Ramos (cell line): ENCODE measurements at regions not wholly inside any gene's neighbourhood (a gene's known extent, or its start where the extent isn't known, plus 50 kb on each side); places are given as distances from the start of the nearest gene placed in this dataset.

Experiments used
- in situ Hi-C: fragments of 300-500 bp; cut with MboI; formaldehyde crosslinking; loops from one replicate; pipeline ENCODE4 v1.14.3; 2022; ENCODE audit warnings: low sequenced_read_pairs; ENCODE audit not compliant: unreplicated experiment

DNA sequence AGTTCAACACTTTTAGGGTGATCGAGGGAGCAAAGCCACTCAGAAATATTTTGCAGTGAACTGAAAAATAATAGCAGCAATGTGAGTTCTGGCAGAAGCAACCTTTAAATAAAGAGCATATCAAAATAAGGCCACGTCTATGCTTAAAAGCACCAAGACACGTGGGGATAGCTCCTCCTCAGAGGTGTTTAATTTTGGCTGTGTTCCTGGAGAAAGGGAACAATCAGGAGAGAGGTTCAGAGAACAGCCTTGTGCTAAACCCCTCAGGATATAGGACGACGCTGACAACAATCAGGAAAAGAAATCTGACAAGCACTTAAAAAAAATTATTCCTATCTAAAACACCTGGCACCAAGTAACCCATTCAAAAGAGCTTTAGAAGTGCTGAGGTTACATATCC, 471.9 kb upstream of the CELF2 start:
- in situ Hi-C loops, result no loop called here

DNA sequence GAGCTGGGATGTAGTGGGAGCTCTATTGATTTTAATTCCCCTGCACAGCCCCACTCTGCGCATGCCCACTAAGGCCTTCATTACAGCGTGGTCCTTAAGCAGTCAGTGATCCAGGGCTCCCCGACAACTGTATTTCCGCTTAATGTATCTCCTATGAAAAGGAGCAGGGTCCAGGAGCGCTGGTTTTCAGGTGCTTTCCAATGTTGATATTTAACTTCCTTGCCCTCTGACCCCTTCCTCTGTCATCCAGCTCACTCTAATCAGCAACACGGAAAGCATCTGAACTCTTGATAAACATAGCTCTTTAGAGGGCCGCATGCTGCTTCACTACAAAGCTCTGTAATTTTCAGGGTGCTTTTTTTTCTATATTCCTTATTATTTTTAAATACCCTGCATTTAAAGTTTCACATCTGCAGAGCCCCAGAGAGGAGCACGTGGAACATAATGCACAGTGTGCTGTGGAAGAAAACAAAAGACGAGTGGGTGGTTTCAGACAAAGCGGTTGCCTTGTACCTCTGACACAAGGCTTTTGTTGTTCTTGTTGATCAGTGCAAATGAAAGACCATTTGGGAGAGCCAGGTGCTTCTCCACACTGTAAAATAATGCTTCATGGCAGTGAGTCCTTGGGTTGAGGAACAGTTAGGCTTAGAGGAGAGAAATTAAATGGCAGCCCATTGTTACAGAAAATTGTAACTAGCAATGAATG, 465.9 kb upstream of the CELF2 start:
- in situ Hi-C loops, result no loop called here

DNA sequence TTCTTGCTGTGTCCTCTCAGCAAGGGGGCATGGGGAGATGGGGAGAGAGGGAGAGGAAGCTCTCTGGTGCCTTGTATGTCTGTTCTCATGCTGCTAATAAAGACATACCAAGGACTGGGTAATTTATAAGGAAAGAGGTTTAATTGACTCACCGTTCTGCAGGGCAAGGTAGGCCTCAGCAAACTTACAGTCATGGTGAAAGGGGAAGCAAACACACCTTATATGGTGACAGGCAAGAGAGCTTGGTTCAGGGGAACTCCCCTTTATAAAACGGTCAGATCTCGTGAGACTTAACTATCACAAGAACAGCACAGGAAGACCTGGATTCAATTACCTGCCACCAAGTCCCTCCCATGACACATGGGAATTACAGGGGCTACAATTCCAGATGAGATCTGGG, 464.7 kb upstream of the CELF2 start:
- in situ Hi-C loops, result no loop called here

DNA sequence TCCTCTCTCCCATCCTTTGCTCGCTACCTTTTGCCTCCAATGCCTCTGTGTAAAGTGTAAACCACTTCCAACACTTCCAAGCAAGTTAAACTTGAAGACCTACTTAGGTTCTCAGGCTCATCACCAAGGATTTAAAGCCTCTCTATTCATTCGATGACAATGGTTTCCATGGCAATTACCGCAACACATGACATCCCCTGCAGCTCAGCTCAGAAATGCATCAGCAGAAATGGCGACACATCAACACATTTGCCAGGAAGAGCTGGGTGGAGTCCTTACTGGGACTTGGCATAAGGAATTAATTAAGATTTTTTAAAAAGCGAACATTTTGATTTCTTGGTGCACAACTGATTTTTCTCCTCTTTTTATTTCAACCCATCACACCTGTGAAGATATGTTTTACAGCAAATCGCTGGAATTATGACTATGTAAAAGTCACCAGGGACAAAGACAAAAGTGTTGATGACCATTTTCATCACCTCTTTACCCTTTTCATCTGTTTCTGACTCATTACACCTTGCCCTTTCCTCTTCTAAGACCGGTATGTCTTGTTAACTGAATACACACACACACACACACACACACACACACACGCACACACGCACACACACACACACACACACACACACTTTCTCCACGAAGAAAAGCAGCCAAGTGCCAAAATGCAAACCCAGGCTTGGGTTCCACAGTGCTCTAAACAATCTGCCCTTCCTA, 453.4 kb upstream of the CELF2 start:
- in situ Hi-C loops, result no loop called here

DNA sequence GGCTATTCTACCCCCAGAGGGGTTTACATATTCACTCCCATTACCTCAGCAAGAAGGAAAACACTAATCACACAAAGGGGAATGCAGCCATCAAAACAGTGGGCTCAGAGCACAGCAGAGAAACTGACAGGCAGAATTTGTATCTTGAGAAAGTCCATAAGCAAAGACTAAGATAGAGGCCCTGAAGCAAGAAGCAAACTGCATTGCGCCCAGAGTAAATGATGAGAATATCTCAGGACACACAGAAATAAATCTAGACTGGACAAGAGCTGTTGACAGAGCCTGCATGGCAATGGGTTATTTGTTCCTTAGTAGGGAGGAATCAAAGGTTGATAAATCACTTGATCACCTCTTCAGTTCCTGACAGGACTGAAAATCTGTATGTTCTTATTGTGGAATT, 440.7 kb upstream of the CELF2 start:
- in situ Hi-C loops, result no loop called here

DNA sequence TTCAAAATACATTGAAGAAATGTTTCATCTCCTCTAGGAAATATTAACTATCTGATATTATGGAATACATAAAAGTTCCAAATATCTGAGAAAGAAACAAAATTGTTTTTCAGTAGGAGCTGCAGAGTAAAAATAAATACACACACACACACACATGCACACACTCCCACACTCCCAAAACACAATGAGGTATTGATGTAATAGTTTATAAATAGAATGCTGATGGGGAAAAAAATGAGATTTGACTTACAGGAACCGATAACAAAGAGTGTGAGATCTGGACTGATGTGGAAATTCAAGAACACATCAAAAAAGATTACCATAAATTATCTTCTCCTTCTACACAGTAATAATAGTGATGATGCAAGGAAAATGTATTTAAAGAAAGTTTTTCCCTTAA, 438.0 kb upstream of the CELF2 start:
- in situ Hi-C loops, result no loop called here

GRCh38 chr10:10584161-10584560, 433.5 kb upstream of the CELF2 start:
- in situ Hi-C loops, result no loop called here

DNA sequence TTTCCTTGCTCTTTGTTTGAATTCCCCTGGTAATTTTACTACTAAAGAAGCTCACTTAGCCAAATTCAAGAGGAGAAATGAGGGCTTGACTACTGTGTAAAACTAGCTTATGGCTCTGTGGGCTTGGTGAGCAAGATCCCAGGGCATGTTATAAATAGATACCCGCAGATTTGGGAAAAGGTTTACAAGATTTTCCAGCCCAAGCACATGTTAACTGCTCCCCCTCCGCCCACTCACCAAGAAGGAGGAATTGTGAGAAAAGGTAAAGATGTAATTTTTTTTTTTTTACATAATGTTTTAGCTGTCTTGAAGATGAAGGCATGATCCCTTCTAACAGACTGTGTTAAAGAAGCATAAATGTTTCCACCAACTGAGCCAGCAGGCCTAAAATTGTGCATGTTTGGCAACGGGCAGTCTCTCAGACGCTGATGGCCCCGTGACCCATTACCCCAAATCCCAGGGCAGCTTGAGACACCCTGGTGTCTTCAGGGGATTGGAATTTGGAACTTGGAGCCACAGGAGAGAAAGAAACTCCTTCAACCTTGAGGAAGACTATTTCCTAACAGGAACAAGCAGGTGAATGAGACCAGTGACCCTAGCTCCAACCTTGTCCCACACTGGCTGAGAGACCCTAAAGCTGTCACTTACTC, 429.8 kb upstream of the CELF2 start:
- in situ Hi-C loops, result no loop called here

- in situ Hi-C loops, result no loop called here
These were observed 427.9 kb upstream of the CELF2 start for GRCh38 chr10:10589540-10590303.

GRCh38 chr10:10591715-10592341, 425.8 kb upstream of the CELF2 start:
- in situ Hi-C loops, result no loop called here

- in situ Hi-C loops, result no loop called here
These were observed 421.4 kb upstream of the CELF2 start for GRCh38 chr10:10596256-10596655.

DNA sequence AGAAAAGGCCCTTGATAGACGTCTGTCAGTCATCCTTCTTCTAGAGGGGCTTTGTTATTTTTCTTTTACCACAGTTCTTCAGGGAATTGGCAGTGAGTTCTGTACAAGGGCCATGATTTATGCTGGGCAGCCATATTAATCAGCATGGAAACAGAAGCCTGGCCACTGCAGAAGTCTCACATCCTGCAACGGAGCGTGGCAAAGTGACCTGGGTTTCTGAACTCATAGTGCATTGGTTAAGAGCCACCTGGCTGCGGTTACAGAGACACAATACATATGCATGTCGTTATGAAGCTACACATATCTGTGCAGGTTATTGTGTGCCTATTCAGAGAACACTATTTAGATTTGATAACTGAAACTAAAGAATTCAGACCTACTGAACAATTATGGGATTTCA, 419.4 kb upstream of the CELF2 start:
- in situ Hi-C loops, result no loop called here

DNA sequence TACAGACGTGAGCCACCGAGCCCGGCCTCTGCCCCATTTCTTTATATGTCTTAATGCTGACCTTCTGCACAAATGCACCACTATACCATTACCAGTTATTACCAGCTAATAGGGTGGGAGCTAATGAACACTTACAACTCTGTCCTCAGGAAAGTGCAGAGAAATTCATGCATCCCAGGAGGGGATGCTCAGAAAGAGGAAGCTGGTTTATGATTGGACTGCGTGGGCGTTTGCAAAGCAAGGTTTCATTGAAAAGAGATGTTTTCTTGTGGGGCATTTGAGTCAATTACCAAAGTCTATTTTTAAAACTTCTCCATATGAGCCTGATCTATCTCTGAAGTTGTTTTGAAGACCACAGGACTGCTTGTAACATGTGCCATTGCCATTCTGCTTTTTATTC, 417.7 kb upstream of the CELF2 start:
- in situ Hi-C loops, result no loop called here

GRCh38 chr10:10605551-10606081, 412.1 kb upstream of the CELF2 start:
- in situ Hi-C loops, result no loop called here

DNA sequence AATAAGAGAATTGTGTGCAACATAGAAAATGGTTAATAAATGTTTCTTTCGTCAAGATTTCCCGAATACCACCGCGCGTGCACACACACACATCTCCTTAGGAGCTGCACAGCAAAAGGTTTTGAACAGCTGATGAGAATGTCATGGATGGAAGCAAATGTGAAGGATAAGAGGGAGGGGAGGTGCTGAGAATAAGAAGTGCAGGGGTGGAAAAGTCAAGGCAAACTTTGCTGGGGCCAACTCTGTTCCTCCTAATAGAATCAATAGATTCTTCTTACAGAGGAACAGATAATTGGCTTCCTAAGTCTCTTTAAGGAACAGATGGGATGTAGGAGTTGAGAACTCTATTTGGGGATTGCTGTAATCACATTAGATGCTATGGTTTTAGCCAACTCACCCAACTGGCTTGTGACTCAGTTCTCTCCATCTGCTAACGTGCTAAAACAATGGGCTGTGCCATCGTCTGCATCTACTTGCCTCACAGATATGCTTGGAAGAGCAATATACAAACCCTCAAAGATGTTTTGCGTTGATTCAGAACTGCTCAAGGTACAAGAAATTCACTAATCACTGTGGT, 408.2 kb upstream of the CELF2 start:
- in situ Hi-C loops, result no loop called here

GRCh38 chr10:10610171-10610570, 407.5 kb upstream of the CELF2 start:
- in situ Hi-C loops, result no loop called here

GRCh38 chr10:10612151-10612550, 405.5 kb upstream of the CELF2 start:
- in situ Hi-C loops, result no loop called here

DNA sequence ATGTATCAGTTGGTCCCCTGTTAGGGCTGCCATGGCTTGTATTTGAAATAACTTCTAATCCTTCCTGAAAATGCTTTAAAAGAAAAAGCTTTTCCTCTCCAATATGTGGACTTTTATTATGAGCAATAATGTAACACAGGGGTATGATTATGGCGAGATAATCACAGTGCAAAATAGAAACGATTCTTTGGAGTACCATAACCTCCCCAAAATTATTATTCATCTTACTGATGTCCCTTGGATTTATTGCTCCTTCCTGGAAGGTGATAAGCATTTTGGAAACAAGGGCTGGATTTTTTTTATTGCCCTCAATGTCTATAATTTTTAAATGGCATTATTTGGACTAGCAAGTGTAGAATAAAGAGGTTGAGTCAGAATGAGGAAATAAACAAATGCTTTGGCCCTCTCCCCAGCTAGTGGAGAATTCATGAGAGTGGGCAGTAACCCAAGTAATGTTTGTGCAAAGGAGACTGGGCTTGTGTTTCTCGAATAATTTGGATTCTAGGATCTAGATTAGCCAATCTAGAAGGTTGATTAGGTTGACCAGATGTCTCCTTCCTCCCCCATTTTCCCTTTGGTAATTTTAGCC, 403.9 kb upstream of the CELF2 start:
- in situ Hi-C loops, result no loop called here

GRCh38 chr10:10617686-10618085, 400.0 kb upstream of the CELF2 start:
- in situ Hi-C loops, result no loop called here
